Caco-2 (cell line): ENCODE measurements at regions not wholly inside any gene's neighbourhood (a gene's known extent, or its start where the extent isn't known, plus 50 kb on each side); places are given as distances from the start of the nearest gene placed in this dataset.

ENCODE experiments used
- BruUV-seq: library from RNA; stranded (reverse); fragments of 400-500 nt; replicated peaks from 2 replicates; lab custom pipeline; 2021; lab: Mats Ljungman, UMichigan
- CTCF ChIA-PET: fragments of 300-600 bp; sonication (Branson Sonifier 250); formaldehyde crosslinking; loops from one replicate; lab custom pipeline; 2022; ENCODE audit warnings: antibody characterized with exemption; lab: Charles Lee
- POLR2A ChIA-PET: fragments of 300-600 bp; sonication (Branson Sonifier 250); formaldehyde crosslinking; loops from one replicate; lab custom pipeline; 2022; ENCODE audit warnings: antibody characterized with exemption; lab: Charles Lee
- DNase-seq, 2 experiments: peaks; one replicate each; pipeline versions ENCODE4 v3.0.0 to v3.0.0-alpha.2; 2020 to 2022
- H3K27me3 ChIP-seq: replicated peaks from 2 replicates; pipeline ENCODE4 v1.6.0; 2011; ENCODE audit warnings: low read length; ENCODE audit not compliant: control insufficient read depth, insufficient read depth
- H3K36me3 ChIP-seq: 2 replicates; pipeline ENCODE4 v1.5.1; 2011; ENCODE audit warnings: low read length; ENCODE audit not compliant: control insufficient read depth, insufficient read depth
- H3K4me1 ChIP-seq: fragments of 250-450 bp; sonication (Bioruptor Pico); 2 replicates; pipeline ENCODE4 v1.5.1; 2020; ENCODE audit warnings: mild to moderate bottlenecking
- H3K4me3 ChIP-seq: 2 replicates; pipeline ENCODE4 v1.5.1; 2011; ENCODE audit warnings: low read depth, mild to moderate bottlenecking, control low read depth, low read length
- H3K9me3 ChIP-seq: fragments of 250-450 bp; sonication (Bioruptor Pico); 2 replicates; pipeline ENCODE4 v1.5.1; 2020; ENCODE audit warnings: mild to moderate bottlenecking, moderate library complexity
- H3K27ac Mint-ChIP-seq: one replicate; pipeline ENCODE4 v1.8.0; 2022; ENCODE audit warnings: mixed read lengths; ENCODE audit not compliant: unreplicated experiment
- H3K27me3 Mint-ChIP-seq: one replicate; pipeline ENCODE4 v1.8.0; 2022; ENCODE audit warnings: mixed read lengths; ENCODE audit not compliant: insufficient read depth, unreplicated experiment
- H3K36me3 Mint-ChIP-seq: one replicate; pipeline ENCODE4 v1.8.0; 2022; ENCODE audit warnings: mild to moderate bottlenecking, mixed read lengths; ENCODE audit not compliant: insufficient read depth, unreplicated experiment
- H3K4me1 Mint-ChIP-seq: one replicate; pipeline ENCODE4 v1.8.0; 2022; ENCODE audit warnings: low read depth, mixed read lengths; ENCODE audit not compliant: unreplicated experiment
- H3K4me3 Mint-ChIP-seq: one replicate; pipeline ENCODE4 v1.8.0; 2022; ENCODE audit warnings: mild to moderate bottlenecking, moderate library complexity, mixed read lengths; ENCODE audit not compliant: unreplicated experiment
- H3K9me3 Mint-ChIP-seq: one replicate; pipeline ENCODE4 v1.8.0; 2022; ENCODE audit warnings: mixed read lengths; ENCODE audit not compliant: unreplicated experiment
- intact Hi-C: fragments of 100-400 bp; cut with micrococcal nuclease; formaldehyde crosslinking; loops from one replicate; pipeline ENCODE4 v1.10.0; 2022; ENCODE audit not compliant: unreplicated experiment
- TF ChIP-seq, protein P1 (sequence below), 2 experiments: fragments of 200-600 bp in 1 of 2; IDR thresholded peaks; 1 replicate in 1 of 2; 2 replicates in 1 of 2; pipeline versions ENCODE4 v1.5.1 to v1.8.0; 2011 to 2022; ENCODE audit warnings: antibody characterized with exemption in 1 of 2, control low read depth in 1 of 2, inconsistent platforms in 1 of 2, low read depth in 1 of 2, low read length in 1 of 2, mild to moderate bottlenecking in 1 of 2, moderate library complexity in 1 of 2; ENCODE audit not compliant: insufficient read depth in 1 of 2, severe bottlenecking in 1 of 2, unreplicated experiment in 1 of 2

DNA sequence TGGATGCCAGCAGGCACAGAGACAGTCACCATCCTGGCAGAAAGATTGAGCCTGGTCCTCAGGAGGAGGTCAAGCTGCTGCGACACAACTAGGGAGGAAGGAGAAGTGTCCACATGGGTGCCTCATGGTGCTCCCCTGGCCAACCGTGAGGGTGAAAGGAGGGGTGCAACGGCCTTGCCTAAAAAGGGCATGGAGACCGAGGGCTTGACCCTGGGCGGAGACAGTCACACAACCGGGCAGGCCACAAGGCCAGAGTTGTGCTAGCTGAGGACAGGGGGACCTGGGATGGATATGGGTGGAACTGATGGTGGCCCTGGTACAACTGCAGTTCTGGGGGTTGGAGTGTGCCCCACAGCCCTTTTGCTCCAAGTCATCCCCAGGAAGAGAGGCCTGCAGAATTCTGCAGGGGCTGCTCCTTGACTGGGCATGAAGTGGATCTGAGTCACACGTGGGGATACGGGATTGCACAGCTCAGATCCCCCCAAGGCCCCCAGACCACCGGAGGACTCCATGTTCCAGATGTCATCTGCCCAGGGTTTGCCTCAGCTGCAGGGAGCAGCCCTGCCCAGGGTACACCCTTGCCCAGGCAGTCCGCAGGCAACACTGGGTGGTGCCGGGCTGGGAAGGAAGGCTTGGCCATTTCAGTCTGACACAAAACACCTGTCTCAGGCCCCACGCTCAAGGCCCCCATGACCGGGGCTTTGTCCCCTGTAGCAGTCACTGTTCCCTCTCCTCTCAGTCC is 602.3 kb upstream of the MGMT start:
- Histone ChIP-seq H3K4me3 (no peak overlapping the region), H3K4me1 (no peaks in the 10 kb centered on the region), H3K27me3 (no peaks in the 10 kb centered on the region), H3K9me3 (no peaks in the 10 kb centered on the region), H3K36me3 (no peaks in the 10 kb centered on the region)
- Mint-ChIP-seq H3K27me3 (peaks cover 25% of the 10 kb centered on the region), H3K27ac (no peak overlapping the region), H3K4me1 (no peaks in the 10 kb centered on the region), H3K4me3 (no peak overlapping the region), H3K36me3 (no peaks in the 10 kb centered on the region), H3K9me3 (no peaks in the 10 kb centered on the region)
- ChIA-PET CTCF (no interaction called here), POLR2A (no interaction called here)
- TF ChIP-seq, protein P1, sequence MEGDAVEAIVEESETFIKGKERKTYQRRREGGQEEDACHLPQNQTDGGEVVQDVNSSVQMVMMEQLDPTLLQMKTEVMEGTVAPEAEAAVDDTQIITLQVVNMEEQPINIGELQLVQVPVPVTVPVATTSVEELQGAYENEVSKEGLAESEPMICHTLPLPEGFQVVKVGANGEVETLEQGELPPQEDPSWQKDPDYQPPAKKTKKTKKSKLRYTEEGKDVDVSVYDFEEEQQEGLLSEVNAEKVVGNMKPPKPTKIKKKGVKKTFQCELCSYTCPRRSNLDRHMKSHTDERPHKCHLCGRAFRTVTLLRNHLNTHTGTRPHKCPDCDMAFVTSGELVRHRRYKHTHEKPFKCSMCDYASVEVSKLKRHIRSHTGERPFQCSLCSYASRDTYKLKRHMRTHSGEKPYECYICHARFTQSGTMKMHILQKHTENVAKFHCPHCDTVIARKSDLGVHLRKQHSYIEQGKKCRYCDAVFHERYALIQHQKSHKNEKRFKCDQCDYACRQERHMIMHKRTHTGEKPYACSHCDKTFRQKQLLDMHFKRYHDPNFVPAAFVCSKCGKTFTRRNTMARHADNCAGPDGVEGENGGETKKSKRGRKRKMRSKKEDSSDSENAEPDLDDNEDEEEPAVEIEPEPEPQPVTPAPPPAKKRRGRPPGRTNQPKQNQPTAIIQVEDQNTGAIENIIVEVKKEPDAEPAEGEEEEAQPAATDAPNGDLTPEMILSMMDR (IDR thresholded peaks at IDR 0.05; ENCODE audit: insufficient read depth in 1 of 2, low read depth in 1 of 2, low read length in 1 of 2, severe bottlenecking in 1 of 2, unreplicated experiment in 1 of 2) = no peak
- intact Hi-C loops = loop anchor here (10.0 kb wide), 1 partner anchor 600 kb away; no protein-coding TSS in a partner anchor
- no TSS peak for BruUV-seq
- DNase-seq = no peak

DNA sequence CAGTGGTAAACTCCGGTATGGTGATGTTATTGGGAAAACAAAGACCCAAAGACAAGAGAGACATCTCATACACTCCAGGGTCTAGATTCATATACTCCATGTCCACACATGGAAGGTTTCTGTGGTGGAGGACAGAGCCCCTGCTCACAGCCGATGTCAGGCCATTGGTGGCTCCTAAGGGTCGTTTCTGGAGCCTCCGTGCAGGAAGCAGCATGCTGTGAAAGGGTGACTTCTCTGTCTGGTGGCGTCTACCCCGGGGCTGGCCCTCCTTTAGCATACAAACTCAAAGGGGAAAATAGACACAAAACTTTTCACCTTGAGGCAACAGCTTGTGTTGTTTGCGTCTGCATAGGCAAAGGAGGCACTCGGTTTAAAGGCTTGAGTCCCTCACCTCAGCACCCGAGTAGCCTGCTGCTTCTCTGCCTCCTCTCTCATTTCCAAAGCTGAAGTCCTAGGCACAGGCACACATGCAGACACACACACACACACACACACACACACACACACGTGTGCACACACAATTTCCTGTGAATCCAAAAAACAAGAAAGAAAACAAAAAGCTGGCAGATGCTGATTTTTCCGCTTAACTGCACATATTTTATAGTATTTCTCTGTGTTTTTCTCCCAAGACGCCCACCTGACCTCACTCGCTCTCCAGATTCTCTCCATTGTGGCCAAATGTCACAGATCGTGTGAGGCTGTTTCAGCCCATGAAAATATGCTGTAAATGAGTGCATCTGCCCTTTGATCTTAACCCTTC is 601.4 kb upstream of the MGMT start:
- ChIA-PET CTCF (no interaction called here), POLR2A (no interaction called here)
- Histone ChIP-seq H3K4me1 (no peaks in the 10 kb centered on the region), H3K27me3 (no peaks in the 10 kb centered on the region), H3K4me3 (no peak overlapping the region), H3K9me3 (no peaks in the 10 kb centered on the region), H3K36me3 (no peaks in the 10 kb centered on the region)
- Mint-ChIP-seq H3K4me1 (no peaks in the 10 kb centered on the region), H3K4me3 (no peak overlapping the region), H3K36me3 (no peaks in the 10 kb centered on the region), H3K9me3 (no peaks in the 10 kb centered on the region), H3K27ac (no peak overlapping the region), H3K27me3 (peaks cover 25% of the 10 kb centered on the region)
- DNase-seq = no peak
- no TSS peak for BruUV-seq
- intact Hi-C loops = loop anchor here (10.0 kb wide), 1 partner anchor 601 kb away; no protein-coding TSS in a partner anchor
- TF ChIP-seq, protein P1 (IDR thresholded peaks at IDR 0.05; ENCODE audit: insufficient read depth in 1 of 2, low read depth in 1 of 2, low read length in 1 of 2, severe bottlenecking in 1 of 2, unreplicated experiment in 1 of 2) = no peak

DNA sequence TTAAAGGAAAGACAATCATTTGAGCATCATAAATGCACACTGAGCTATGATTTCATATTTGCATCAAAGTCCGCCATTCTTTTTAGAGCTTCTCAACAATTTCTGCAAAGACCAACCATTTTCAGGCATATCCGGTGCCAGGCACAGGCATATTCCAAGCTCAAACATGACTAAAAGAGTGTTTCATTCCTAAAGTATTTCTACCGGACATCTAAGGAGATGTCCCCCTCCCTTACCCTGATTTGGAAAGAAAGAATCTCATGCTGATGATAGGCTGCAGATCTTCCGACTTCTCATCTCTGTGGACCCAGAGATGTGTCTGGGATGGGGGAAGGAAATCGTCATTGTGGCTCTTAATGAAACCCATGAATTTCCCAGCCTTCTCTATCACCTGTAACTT is 600.5 kb upstream of the MGMT start:
- intact Hi-C loops = loop anchor here (10.0 kb wide), 1 partner anchor 602 kb away; no protein-coding TSS in a partner anchor
- Histone ChIP-seq H3K27me3 (no peaks in the 10 kb centered on the region), H3K4me3 (no peak overlapping the region), H3K9me3 (no peaks in the 10 kb centered on the region), H3K36me3 (no peaks in the 10 kb centered on the region), H3K4me1 (no peaks in the 10 kb centered on the region)
- ChIA-PET POLR2A (no interaction called here), CTCF (no interaction called here)
- peaks cover 18% of the 10 kb centered on the region for H3K27me3 Mint-ChIP-seq
- BruUV-seq = no TSS peak
- no peaks in the 10 kb centered on the region for H3K36me3 Mint-ChIP-seq
- TF ChIP-seq, protein P1 (IDR thresholded peaks at IDR 0.05; ENCODE audit: insufficient read depth in 1 of 2, low read depth in 1 of 2, low read length in 1 of 2, severe bottlenecking in 1 of 2, unreplicated experiment in 1 of 2) = no peak
- H3K4me3 Mint-ChIP-seq = no peak overlapping the region
- H3K4me1 Mint-ChIP-seq = no peaks in the 10 kb centered on the region
- H3K27ac Mint-ChIP-seq = no peak overlapping the region
- no peak for DNase-seq
- H3K9me3 Mint-ChIP-seq = no peaks in the 10 kb centered on the region
